Transverse colon (tissue), 4 donors: ENCODE measurements at regions not wholly inside any gene's neighbourhood (a gene's known extent, or its start where the extent isn't known, plus 50 kb on each side); places are given as distances from the start of the nearest gene placed in this dataset.
"Not testable (repeated sequence)": the region's sequence is repeated elsewhere in the genome, so short reads cannot be mapped to it uniquely, and the experiment has no call there.

Experiments used
- DNase-seq: peaks from one replicate; pipeline ENCODE4 v3.0.0-alpha.2; 2019
- H3K27ac ChIP-seq, 4 donors: fragments of 200-600 bp; sonication (generic); 2 replicates each; pipeline ENCODE4 v1.5.1; 2016 to 2018; ENCODE audit warnings: inconsistent platforms in 4 of 4
- H3K27me3 ChIP-seq: fragments of 200-600 bp; sonication (generic); 2 replicates; pipeline ENCODE4 v1.5.1; 2017; ENCODE audit warnings: inconsistent platforms
- H3K36me3 ChIP-seq, 4 donors: fragments of 200-600 bp; sonication (generic); 2 replicates each; pipeline ENCODE4 v1.5.1; 2017 to 2019; ENCODE audit warnings: inconsistent platforms in 4 of 4
- H3K4me1 ChIP-seq, 4 donors: fragments of 200-600 bp; sonication (generic); 2 replicates each; pipeline ENCODE4 v1.5.1; 2017 to 2020; ENCODE audit warnings: inconsistent platforms in 4 of 4
- H3K4me3 ChIP-seq, 4 donors: fragments of 200-600 bp; sonication (generic); 1 replicate in 1 of 4; 2 replicates in 3 of 4; pipeline versions ENCODE4 v1.5.1 to v1.6.1; 2017 to 2019; ENCODE audit warnings: inconsistent platforms in 4 of 4
- H3K9me3 ChIP-seq, 2 donors: fragments of 200-600 bp; sonication (generic); 2 replicates each; pipeline ENCODE4 v1.5.1; 2017 to 2019; ENCODE audit warnings: inconsistent platforms in 2 of 2
- EP300 ChIP-seq: sonication (generic); formaldehyde crosslinking; IDR thresholded peaks from one replicate; pipeline ENCODE4 v1.6.1; 2017; ENCODE audit warnings: antibody characterized with exemption, low read depth
- POLR2A ChIP-seq: fragments of 450-650 bp; IDR thresholded peaks from one replicate; pipeline ENCODE4 v1.6.1; 2016; ENCODE audit warnings: antibody characterized with exemption, mild to moderate bottlenecking, moderate library complexity
- POLR2AphosphoS5 ChIP-seq, 3 donors: sonication (generic); formaldehyde crosslinking; IDR thresholded peaks; one replicate each; pipeline ENCODE4 v1.6.1; 2016; ENCODE audit warnings: antibody characterized with exemption in 3 of 3
- WGBS, 2 donors: methylation state at CpG; one replicate each; pipeline ENCODE4 v1.1.5; 2018; ENCODE audit warnings: low coverage in 1 of 2; 5-methylcytosine and 5-hydroxymethylcytosine counted together
- in situ Hi-C, 4 donors: fragments of 200-750 bp; cut with MboI; loops; one replicate each; pipeline versions ENCODE4 v1.15.0 to v1.15.1; 2017; ENCODE audit warnings: low sequenced_read_pairs in 3 of 4, low pct_ligation_motif_present in 1 of 4, low pct_unique_long_range_greater_than_20kb in 1 of 4
- intact Hi-C: fragments of 100-400 bp; cut with DNase I; formaldehyde crosslinking; loops from one replicate; pipeline ENCODE4 v1.15.1; 2023; ENCODE audit warnings: low total_unique reads
- TF ChIP-seq, protein P1 (sequence below), 5 experiments: fragments of 200-600 bp in 3 of 5; fragments of 450-650 bp in 2 of 5; sonication (generic) in 3 of 5; IDR thresholded peaks; 1 replicate in 2 of 5; 2 replicates in 3 of 5; pipeline ENCODE4 v1.5.1; 2016 to 2017; ENCODE audit warnings: antibody characterized with exemption in 5 of 5, inconsistent platforms in 3 of 5, mild to moderate bottlenecking in 2 of 5, moderate library complexity in 1 of 5

DNA sequence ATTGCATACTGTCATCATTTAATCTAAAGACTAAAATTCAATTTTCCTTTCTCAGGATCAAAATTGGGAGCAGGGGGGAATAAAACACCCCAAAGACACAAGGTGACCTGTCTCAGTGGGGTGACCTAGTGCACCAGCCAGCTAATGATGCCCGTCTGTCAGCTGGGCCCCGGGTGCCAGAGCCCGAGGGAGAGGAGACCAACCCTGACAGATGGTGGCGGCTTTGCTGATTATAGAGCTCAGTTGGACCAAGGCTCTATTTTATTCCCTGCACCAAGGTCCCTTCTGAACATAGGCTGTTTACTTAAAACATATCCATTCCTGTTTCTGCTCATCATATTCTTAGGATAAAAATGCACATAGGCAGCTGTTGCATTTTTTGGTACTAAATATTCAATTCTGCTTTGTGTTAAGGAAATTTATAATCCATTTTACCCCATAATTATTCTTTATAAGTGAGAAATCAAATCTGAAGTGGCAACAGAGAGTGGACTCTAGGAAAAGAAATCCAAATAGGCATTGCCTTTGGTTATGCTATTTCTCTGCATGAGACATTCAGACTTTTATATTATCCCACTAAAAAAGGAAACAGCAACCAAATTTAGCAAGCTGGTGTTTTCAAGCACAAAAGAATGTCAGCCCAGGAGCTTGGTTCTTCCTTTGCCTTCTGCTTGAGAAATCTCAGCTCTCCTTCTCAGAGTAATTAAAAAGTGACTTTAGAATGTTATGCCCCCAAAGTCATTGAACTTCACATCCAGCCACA is 96.8 kb upstream of the IFNG-AS1 start:
- Histone ChIP-seq H3K4me1 (no peaks in the 10 kb centered on the region), H3K27ac (no peak overlapping the region), H3K27me3 (no peaks in the 10 kb centered on the region), H3K4me3 (no peak overlapping the region), H3K36me3 (no peaks in the 10 kb centered on the region), H3K9me3 (no peaks in the 10 kb centered on the region)
- 89 to 100% methylated on average over 1 to 4 of the region's 4 CpGs for WGBS, 2 donors
- TF ChIP-seq POLR2AphosphoS5 (IDR thresholded peaks at IDR 0.05), result no peak
- TF ChIP-seq, protein P1, sequence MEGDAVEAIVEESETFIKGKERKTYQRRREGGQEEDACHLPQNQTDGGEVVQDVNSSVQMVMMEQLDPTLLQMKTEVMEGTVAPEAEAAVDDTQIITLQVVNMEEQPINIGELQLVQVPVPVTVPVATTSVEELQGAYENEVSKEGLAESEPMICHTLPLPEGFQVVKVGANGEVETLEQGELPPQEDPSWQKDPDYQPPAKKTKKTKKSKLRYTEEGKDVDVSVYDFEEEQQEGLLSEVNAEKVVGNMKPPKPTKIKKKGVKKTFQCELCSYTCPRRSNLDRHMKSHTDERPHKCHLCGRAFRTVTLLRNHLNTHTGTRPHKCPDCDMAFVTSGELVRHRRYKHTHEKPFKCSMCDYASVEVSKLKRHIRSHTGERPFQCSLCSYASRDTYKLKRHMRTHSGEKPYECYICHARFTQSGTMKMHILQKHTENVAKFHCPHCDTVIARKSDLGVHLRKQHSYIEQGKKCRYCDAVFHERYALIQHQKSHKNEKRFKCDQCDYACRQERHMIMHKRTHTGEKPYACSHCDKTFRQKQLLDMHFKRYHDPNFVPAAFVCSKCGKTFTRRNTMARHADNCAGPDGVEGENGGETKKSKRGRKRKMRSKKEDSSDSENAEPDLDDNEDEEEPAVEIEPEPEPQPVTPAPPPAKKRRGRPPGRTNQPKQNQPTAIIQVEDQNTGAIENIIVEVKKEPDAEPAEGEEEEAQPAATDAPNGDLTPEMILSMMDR (IDR thresholded peaks at IDR 0.05), result no peak
- TF ChIP-seq POLR2A, result no peak
- TF ChIP-seq EP300, result no peak
- intact Hi-C loops, result no loop called here
- DNase-seq, result no peak
- in situ Hi-C loops, result no loop called here

DNA sequence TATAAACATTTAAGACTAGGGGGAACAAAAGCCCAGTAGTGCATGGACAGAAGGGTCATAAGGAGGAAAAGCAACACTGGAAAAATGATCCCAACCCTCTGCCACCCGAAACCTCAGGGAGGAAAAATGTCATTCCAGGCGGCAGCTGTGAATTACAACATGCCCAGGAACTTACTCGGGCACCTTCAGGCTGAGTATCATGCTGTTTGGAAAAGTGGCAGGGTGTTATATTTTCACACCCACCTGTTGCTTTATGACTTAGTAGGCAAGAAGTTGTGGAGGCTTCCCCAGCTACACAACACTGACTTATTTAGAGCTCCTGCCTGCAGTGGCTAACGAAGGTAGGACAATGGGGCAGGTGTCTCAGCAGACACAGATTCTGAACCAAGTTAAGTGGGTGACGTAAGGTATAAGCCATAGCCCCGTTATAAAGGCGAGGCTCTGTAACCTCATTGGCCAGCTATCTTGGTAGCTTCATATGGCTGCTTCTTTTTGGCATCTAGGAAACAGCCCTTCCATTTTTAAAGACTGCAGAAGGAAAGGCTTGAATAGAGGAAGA is 96.1 kb upstream of the IFNG-AS1 start:
- Histone ChIP-seq H3K4me1 (no peaks in the 10 kb centered on the region), H3K36me3 (no peaks in the 10 kb centered on the region), H3K27me3 (peaks cover 3% of the 10 kb centered on the region), H3K4me3 (no peak overlapping the region), H3K27ac (no peak overlapping the region), H3K9me3 (no peaks in the 10 kb centered on the region)
- intact Hi-C loops, result no loop called here
- in situ Hi-C loops, result no loop called here
- no peak for DNase-seq
- TF ChIP-seq POLR2A, result no peak
- TF ChIP-seq, protein P1 (IDR thresholded peaks at IDR 0.05), result no peak
- TF ChIP-seq POLR2AphosphoS5 (IDR thresholded peaks at IDR 0.05), result no peak
- TF ChIP-seq EP300, result no peak
- WGBS, 2 donors, result 46 to 67% methylated on average over 5 to 7 of the region's 7 CpGs

DNA sequence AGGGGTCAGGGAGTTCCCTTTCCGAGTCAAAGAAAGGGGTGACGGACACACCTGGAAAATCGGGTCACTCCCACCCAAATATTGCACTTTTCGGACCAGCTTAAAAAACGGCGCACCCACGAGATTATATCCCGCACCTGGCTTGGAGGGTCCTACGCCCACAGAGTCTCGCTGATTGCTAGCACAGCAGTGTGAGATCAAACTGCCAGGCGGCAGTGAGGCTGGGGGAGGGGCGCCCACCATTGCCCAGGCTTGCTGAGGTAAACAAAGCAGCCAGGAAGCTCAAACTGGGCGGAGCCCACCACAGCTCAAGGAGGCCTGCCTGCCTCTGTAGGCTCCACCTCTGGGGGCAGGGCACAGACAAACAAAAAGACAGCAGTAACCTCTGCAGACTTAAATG is 88.8 kb upstream of the IFNG-AS1 start:
- in situ Hi-C loops, result not testable (repeated sequence)
- 91% methylated on average over 12 of the region's 13 CpGs; no CpG with 5 or more reads in 1 of the 2 donors for WGBS, 2 donors

DNA sequence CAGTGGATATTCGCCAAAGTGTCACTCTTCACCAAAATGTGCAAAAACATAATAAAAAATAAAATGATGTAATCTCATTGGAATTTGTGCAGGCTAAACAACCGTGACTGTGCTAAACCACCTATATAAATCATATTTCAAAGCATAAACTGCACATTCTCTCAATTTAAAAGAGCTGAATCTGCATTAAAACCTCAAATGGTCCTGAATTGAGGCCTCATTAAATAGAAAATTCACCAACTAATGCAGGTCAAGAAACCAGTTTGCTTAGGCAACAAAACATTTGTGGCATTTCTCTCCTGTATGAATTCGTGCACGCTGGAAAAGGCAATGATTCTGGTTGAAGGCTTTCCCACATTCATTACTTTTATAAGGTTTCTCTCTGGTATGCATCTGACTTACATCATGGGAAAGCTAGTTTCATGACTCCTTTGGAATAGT is 80.1 kb upstream of the IFNG-AS1 start:
- intact Hi-C loops (no loop called here), in situ Hi-C loops (no loop called here)
- Histone ChIP-seq H3K4me1 (peaks cover 0 to 10% (median 0%) of the 10 kb centered on the region in 4 donors), H3K27me3 (peaks cover 3% of the 10 kb centered on the region), H3K36me3 (no peaks in the 10 kb centered on the region), H3K4me3 (no peak overlapping the region), H3K27ac (no peak overlapping the region), H3K9me3 (no peaks in the 10 kb centered on the region)
- no peak for TF ChIP-seq POLR2A
- no peak for TF ChIP-seq EP300
- TF ChIP-seq POLR2AphosphoS5 (IDR thresholded peaks at IDR 0.05), result no peak
- TF ChIP-seq, protein P1 (IDR thresholded peaks at IDR 0.05), result no peak
- 29 to 66% methylated on average over 1 to 4 of the region's 4 CpGs for WGBS, 2 donors
- DNase-seq, result no peak

More for the DNA sequence above, 88.8 kb upstream of the IFNG-AS1 start:
- H3K27ac ChIP-seq, H3K4me3 ChIP-seq, intact Hi-C loops, H3K4me1 ChIP-seq, DNase-seq, H3K27me3 ChIP-seq, H3K36me3 ChIP-seq, H3K9me3 ChIP-seq: not testable (repeated sequence)
